Activated naive CD8-positive, alpha-beta T cell treated with anti-CD3 and anti-CD28 coated beads, Interleukin-2, amount 50 U/mL, for 16 hours (primary cell): ENCODE measurements at regions not wholly inside any gene's neighbourhood (a gene's known extent, or its start where the extent isn't known, plus 50 kb on each side); places are given as distances from the start of the nearest gene placed in this dataset.

Source experiments
- DNase-seq: peaks from one replicate; pipeline ENCODE4 v3.0.0-alpha.2; 2020; ENCODE audit warnings: low read depth, low spot score

- no peak for DNase-seq
Observed at GRCh38 chr10:78389419-78389818, 355.8 kb downstream of the RPS24 start.

GRCh38 chr10:78390051-78390450 is 356.4 kb downstream of the RPS24 start:
- DNase-seq = no peak

GRCh38 chr10:78390817-78391216 is 357.2 kb downstream of the RPS24 start:
- DNase-seq = no peak

GRCh38 chr10:78391585-78391984 is 357.9 kb downstream of the RPS24 start:
- no peak for DNase-seq

GRCh38 chr10:78392197-78392596 is 358.5 kb downstream of the RPS24 start:
- no peak for DNase-seq

- DNase-seq = no peak
Observed at GRCh38 chr10:78393094-78393493, 359.4 kb downstream of the RPS24 start.

GRCh38 chr10:78394047-78394446 is 360.4 kb downstream of the RPS24 start:
- DNase-seq = no peak

- no peak for DNase-seq
Observed at GRCh38 chr10:78395162-78395561, 361.5 kb downstream of the RPS24 start.

- no peak for DNase-seq
Observed at GRCh38 chr10:78396754-78397153, 363.1 kb downstream of the RPS24 start.

- no peak for DNase-seq
Observed at GRCh38 chr10:78397786-78398185, 364.1 kb downstream of the RPS24 start.

- no peak for DNase-seq
Observed at GRCh38 chr10:78398382-78398781, 364.7 kb downstream of the RPS24 start.

GRCh38 chr10:78401624-78402367 is 368.1 kb downstream of the RPS24 start:
- no peak for DNase-seq

GRCh38 chr10:78402591-78402990 is 368.9 kb downstream of the RPS24 start:
- DNase-seq = no peak

- DNase-seq = no peak
Observed at GRCh38 chr10:78403781-78404180, 370.1 kb downstream of the RPS24 start.

GRCh38 chr10:78404296-78404695 is 370.6 kb downstream of the RPS24 start:
- no peak for DNase-seq

- no peak for DNase-seq
Observed at GRCh38 chr10:78405231-78405630, 371.6 kb downstream of the RPS24 start.

- DNase-seq = no peak
Observed at GRCh38 chr10:78405736-78406135, 372.1 kb downstream of the RPS24 start.

GRCh38 chr10:78406648-78407008 is 373.0 kb downstream of the RPS24 start:
- DNase-seq = no peak

- DNase-seq = peak; percentile 17
Observed at GRCh38 chr10:78407009-78407711, 373.5 kb downstream of the RPS24 start.

- no peak for DNase-seq
Observed at GRCh38 chr10:78407966-78408365, 374.3 kb downstream of the RPS24 start.

- no peak for DNase-seq
Observed at GRCh38 chr10:78408671-78409472, 375.2 kb downstream of the RPS24 start.
